Stimulated activated CD4-positive, alpha-beta T cell treated with anti-CD3 and anti-CD28 coated beads, Interleukin-4, amount 100 ng/mL, for 48 hours (primary cell): ENCODE measurements at regions not wholly inside any gene's neighbourhood (a gene's known extent, or its start where the extent isn't known, plus 50 kb on each side); places are given as distances from the start of the nearest gene placed in this dataset.

Experiments used
- DNase-seq, 2 donors: peaks; one replicate each; pipeline ENCODE4 v3.0.0-alpha.2; 2020; ENCODE audit warnings: low read depth in 2 of 2

DNA sequence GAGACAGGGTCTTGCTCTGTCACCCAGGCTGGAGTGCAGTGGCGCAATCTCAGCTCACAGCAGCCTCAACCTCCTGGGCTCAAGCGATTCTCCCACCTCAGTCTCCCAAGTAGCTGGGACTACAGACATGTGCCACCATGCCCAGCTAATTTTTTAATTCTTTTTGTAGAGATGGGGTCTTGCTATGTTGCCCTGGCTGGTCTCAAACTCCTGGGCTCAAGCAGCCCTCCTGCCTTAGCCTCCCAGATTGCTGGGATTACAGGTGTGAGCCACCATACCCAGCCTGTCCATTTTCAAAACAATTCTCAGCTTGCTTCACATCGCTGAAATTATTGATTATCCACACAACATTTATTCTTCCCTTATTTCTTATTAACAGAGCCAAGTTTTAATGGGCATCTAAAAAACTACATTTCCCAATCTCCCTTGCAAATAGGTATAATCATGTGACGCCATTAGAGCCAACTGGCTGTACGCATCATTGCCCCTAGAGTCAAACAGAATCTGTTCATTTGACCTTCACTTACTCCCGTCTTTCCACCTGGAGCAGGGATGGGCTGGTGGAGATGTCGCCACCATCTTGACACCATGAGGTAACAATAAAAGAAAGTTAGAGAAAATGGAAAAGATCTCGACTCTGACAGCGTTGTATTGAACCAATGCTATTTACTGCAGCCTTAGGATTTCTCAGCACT is 148.0 kb upstream of the FOXF1 start:
- DNase-seq = no peak

- DNase-seq = no peak
Measured at GRCh38 chr16:86363057-86363490, 147.3 kb upstream of the FOXF1 start.

- DNase-seq = no peak
Measured at GRCh38 chr16:86363836-86364618, 146.3 kb upstream of the FOXF1 start.

- no peak for DNase-seq
Measured at GRCh38 chr16:86364653-86365380, 145.5 kb upstream of the FOXF1 start.

DNA sequence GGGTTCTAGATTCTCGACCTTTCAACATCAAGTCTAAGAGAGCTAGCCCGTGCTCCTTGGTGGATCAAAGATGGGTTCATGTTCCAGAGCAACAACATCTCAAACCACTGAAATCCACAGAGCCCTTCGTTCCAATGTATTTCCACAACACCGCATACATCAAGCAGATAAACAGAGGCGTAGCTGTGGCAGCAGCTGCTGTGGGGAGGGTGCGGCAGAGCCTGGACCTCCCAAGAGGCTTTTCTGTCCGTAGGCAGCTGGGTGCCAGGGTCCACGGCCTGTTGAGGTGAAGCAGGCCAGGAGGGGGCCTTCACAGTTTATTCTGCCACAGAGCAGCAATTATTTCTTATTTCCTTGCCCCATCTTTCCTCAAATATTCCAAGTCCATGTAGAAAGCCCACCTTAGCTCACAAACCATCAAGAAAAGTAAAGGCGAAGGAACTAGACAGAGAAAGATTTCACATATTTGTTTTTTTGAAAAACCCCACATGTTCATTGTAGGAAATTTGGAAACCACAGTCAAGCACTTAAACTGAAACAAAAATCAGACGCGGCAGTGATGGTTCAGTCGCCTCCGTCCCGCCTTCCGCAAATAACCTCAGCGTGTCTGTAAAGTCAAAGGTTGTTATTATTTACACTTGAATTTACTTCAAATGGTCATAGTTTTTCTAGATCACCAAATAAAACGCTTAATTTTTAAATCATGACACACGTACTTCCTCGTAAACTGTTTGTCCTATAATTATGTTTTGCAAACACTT is 144.6 kb upstream of the FOXF1 start:
- no peak for DNase-seq

GRCh38 chr16:86366481-86366880 is 143.8 kb upstream of the FOXF1 start:
- DNase-seq = no peak

GRCh38 chr16:86367291-86368072 is 142.8 kb upstream of the FOXF1 start:
- no peak for DNase-seq

DNA sequence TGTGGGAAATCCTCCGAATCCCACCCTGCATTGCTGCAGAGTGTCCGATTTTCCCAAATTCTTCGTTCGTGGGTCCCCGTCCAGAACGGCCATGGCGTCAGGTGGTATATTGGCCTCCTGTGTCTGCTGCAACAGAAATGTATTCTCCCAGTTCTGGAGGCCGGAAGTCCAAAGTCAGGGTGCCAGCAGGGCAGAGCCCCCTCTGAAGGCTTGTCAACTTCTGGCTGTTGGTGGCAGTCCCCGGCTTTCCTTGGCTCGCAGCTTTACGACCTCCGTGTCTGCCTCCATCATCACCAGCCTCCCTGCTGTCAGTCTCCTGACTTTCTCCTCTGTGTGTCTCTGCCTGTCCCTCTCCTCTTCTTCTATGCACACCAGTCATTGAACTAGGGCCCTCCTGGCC is 142.1 kb upstream of the FOXF1 start:
- no peak for DNase-seq

GRCh38 chr16:86370062-86370461 is 140.3 kb upstream of the FOXF1 start:
- DNase-seq = no peak

DNA sequence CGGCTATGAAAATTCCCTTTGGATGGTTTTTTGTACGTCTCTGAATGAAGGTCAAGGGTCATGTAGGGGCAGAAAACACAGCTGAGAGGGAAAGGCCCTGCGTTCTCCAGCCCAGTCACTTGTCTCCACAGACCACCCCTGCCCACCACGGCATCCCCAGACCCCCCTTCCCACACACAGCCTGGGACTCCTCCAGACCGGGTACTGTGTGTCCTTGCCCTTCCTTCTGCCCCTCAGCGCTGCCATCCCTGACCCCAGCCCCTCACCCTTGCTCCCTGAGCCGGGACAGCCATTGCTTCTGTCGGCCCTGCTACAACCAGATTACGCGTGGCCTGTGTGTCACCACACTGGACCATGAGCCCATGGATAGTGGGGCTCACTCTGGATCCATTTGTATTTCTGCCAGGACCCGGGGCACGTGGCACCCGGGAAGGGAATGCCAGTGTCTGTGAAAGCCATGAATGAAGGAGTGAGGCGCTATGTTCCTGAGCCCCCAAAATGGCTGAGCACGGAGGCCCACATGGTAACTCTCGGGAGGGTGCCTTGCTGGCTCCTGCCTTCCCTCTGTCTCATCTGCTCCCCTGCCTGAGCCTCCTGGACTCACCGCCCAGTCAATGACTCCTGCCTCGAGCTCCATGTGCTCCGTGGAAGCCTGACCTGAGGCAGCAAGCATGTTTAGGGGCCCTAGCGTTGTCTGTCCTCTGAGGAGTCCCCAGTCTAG is 139.1 kb upstream of the FOXF1 start:
- DNase-seq = no peak

- no peak for DNase-seq
Measured at GRCh38 chr16:86372193-86372592, 138.1 kb upstream of the FOXF1 start.

DNA sequence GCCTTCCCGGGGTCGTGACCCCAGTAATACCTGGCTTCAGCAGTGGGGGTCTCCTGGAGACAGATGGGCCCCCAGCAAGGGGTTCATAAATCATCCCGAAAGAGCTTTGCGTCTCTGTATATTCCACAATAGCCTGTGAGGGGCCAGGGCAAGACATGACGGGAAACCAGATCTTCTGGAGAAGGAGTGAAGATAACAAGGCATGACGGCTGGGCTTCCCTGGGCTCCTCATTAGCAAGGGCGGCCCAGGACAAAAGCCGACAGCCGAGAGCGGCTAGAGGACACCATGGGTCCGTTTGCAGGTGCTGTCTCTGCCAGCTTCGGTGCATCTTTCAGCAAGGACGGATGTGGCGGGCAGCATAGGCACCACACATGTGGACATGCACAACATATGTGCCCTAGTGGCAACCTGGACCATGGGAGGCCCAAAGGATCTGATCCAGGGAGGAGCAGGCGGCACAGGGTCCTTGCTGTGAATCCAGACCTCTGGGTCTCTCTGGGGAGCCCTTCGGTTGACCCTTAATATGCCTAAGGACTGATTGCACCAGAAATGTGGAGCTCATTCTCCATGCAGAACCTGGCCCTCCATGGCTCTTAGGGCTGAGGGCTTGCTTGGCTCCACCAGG is 136.9 kb upstream of the FOXF1 start:
- no peak for DNase-seq

GRCh38 chr16:86374603-86375130 is 135.7 kb upstream of the FOXF1 start:
- DNase-seq = no peak

DNA sequence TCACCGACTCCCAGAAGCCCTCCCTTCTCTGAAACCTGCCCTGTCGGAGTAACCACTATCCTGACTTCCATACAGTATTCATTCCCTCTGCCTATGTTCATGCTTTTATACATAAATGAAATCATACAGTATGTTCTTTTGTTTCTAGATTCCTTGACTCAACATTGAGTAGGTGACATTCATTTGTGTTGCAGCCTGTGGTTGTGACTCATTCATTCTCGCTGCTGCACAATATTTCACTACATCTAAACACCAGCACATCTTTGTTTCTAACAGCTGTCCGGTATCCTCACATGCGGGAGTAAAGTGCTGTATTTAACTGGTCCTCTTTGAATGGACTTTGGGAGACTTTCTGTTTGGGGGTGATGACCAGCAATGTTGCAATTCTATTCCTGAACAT is 135.0 kb upstream of the FOXF1 start:
- no peak for DNase-seq

DNA sequence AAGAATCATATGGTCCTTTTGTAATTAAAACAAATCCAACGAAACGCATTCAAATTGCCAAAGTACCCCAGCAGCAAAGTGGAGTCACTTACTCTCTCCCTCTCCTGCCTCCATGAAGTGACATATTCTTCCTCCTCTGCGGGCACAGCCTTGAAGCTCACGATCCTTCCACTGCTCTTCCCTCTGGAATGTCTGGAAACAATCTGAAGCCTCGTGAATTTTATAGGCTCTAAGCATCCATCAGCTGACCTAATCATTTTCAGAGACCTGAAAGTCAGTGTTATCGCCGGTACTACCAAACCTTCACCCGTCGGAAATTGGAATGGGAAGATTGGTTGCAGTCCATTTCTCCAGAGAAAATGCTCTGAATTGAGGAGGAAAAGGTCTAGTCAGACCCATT is 134.5 kb upstream of the FOXF1 start:
- no peak for DNase-seq

GRCh38 chr16:86376837-86377236 is 133.5 kb upstream of the FOXF1 start:
- DNase-seq = no peak

DNA sequence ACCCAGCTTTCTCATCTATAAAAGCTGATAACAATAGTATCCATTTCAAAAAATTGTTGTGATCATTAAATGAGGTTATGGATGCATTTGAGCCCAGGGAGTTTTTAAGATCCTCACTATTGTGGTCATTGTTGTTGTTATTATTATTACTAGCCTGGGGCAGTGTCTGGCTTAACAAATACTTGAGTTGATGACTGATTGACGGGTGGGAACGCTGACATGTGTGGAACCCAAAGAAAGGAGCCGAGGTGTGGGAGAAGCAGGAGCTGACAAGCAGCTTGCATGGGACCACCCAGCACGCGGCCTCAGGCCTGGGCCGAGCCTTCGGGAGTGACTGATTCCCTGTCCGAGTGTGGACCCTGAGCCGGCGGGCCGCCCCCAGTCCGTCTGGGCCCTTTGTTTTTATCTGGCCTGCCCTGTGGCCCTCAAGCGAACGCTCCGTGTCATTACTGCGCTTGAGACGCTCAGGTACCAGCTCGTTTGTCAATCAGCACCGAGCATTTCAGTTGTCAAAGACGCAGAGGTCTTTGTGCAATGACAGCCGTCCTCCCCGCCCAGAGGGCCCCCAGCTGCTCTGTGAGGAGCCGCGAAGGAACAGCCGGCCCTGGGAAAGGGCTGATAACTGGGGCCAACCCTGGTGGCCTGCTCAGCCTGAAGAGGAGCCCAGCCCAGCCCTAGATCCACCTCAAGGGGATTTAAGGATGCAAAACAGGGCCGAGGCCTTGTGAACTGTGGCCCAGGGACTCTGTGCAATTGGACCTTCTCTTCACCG is 132.9 kb upstream of the FOXF1 start:
- DNase-seq = no peak

GRCh38 chr16:86378128-86378527 is 132.2 kb upstream of the FOXF1 start:
- DNase-seq = no peak
